HEK293 (cell line): ENCODE measurements at regions not wholly inside any gene's neighbourhood (a gene's known extent, or its start where the extent isn't known, plus 50 kb on each side); places are given as distances from the start of the nearest gene placed in this dataset.

ENCODE experiments used
- CTCF ChIA-PET: fragments of 350-600 bp; formaldehyde crosslinking; extraction: SDS; loops from one replicate; lab custom pipeline; 2021; ENCODE audit warnings: antibody characterized with exemption; lab: Yijun Ruan, JAX
- POLR2A ChIA-PET: fragments of 300-600 bp; formaldehyde crosslinking; extraction: SDS; loops from one replicate; lab custom pipeline; 2020; ENCODE audit warnings: antibody characterized with exemption, inconsistent platforms; lab: Yijun Ruan, JAX
- H3K27ac ChIP-seq: fragments of 200-500 bp; sonication (Bioruptor generic); 2 replicates; pipeline ENCODE4 v1.5.1; 2014; ENCODE audit warnings: low read depth, low read length, control low read depth, inconsistent platforms; ENCODE audit errors: extremely low read depth
- H3K36me3 ChIP-seq, 2 experiments: fragments of 200-500 bp in 1 of 2; sonication (Bioruptor generic) in 1 of 2; 1 replicate in 1 of 2; 2 replicates in 1 of 2; pipeline ENCODE4 v1.5.1; 2014 to 2017; ENCODE audit warnings: inconsistent platforms in 2 of 2, low read length in 2 of 2; ENCODE audit not compliant: control insufficient read depth in 2 of 2, insufficient read depth in 1 of 2
- H3K4me1 ChIP-seq: fragments of 200-500 bp; sonication (Bioruptor generic); 2 replicates; pipeline ENCODE4 v1.5.1; 2014; ENCODE audit warnings: mild to moderate bottlenecking, low read length, inconsistent platforms; ENCODE audit not compliant: control insufficient read depth, insufficient read depth
- H3K4me3 ChIP-seq: 2 replicates; pipeline ENCODE4 v1.5.1; 2011; ENCODE audit warnings: low read depth, mild to moderate bottlenecking, control low read depth, low read length, moderate library complexity
- H3K9me3 ChIP-seq: fragments of 200-500 bp; sonication (Bioruptor generic); 2 replicates; pipeline ENCODE4 v1.5.1; 2014; ENCODE audit warnings: low read depth, low read length, inconsistent platforms; ENCODE audit not compliant: control insufficient read depth, insufficient read depth
- ZNF138 ChIP-seq: fragments of 450-650 bp; formaldehyde crosslinking; IDR thresholded peaks from 2 replicates; pipeline ENCODE4 v1.5.1; 2016; ENCODE audit warnings: missing biosample characterization, missing genetic modification characterization, borderline replicate concordance
- ZNF157 ChIP-seq: fragments of 450-650 bp; formaldehyde crosslinking; IDR thresholded peaks from 2 replicates; pipeline ENCODE4 v1.5.1; 2016; ENCODE audit warnings: missing biosample characterization, missing genetic modification characterization
- ZNF221 ChIP-seq: fragments of 450-650 bp; formaldehyde crosslinking; IDR thresholded peaks from 2 replicates; pipeline ENCODE4 v1.5.1; 2017; ENCODE audit warnings: missing biosample characterization, missing genetic modification characterization, borderline replicate concordance
- ZNF366 ChIP-seq: fragments of 450-650 bp; formaldehyde crosslinking; conservative IDR thresholded peaks from 2 replicates; pipeline ENCODE4 v1.5.1; 2016; ENCODE audit warnings: missing biosample characterization, missing genetic modification characterization
- ZNF610 ChIP-seq: fragments of 450-650 bp; formaldehyde crosslinking; IDR thresholded peaks from 2 replicates; pipeline ENCODE4 v1.5.1; 2016; ENCODE audit warnings: missing biosample characterization, missing genetic modification characterization, borderline replicate concordance
- ZNF664 ChIP-seq: fragments of 450-650 bp; formaldehyde crosslinking; IDR thresholded peaks from 2 replicates; pipeline ENCODE4 v1.5.1; 2016; ENCODE audit warnings: missing biosample characterization, missing genetic modification characterization
- ZNF768 ChIP-seq: fragments of 450-650 bp; formaldehyde crosslinking; IDR thresholded peaks from 2 replicates; pipeline ENCODE4 v1.5.1; 2018; ENCODE audit warnings: missing biosample characterization, mild to moderate bottlenecking, missing genetic modification characterization
- TF ChIP-seq, protein P1 (sequence below): fragments of 450-650 bp; formaldehyde crosslinking; IDR thresholded peaks from 2 replicates; pipeline ENCODE4 v1.5.1; 2017; ENCODE audit warnings: missing biosample characterization, missing genetic modification characterization
- TF ChIP-seq, protein P2 (sequence below): fragments of 450-650 bp; formaldehyde crosslinking; IDR thresholded peaks from 2 replicates; pipeline ENCODE4 v1.5.1; 2016; ENCODE audit warnings: missing biosample characterization, missing genetic modification characterization
- TF ChIP-seq, protein P3 (sequence below): fragments of 450-650 bp; formaldehyde crosslinking; IDR thresholded peaks from 2 replicates; pipeline ENCODE4 v1.5.1; 2016; ENCODE audit warnings: missing biosample characterization, missing genetic modification characterization, low read depth

DNA sequence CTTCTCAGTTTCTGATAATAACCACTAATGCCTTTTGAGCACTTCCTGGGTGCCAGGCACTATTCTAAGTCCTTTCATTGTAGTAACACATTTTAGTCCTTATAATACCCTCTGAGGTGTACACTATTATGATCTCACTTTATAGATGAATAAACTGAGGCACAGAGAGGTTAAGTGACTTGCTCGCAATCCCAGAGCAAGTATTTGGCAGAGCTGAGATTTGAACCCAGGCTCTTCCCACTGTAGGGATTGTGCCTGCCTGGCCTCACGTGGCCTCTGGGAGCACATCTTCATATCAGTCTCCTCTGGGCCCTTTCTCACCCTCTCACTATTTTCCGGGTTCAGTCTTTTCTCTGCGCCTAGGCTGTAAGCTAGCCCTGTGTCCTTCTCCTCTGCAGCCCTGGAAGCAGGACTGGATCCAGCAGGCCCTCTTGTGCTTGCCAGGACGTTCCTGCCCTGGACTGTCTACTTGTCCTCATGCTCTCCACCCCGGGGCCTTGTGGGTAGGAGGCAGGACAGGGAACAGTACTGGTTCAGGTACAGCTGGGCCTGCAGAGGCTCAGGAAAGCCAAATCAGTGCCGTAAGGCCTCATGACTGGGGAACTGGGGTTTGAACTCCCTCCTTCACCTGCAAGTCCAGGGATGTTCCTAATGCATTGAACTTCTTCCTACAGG, 139.6 kb downstream of the VEGFA start:
- H3K4me3 ChIP-seq = no peak overlapping the region
- CTCF ChIA-PET = interaction anchor here (0.6 kb wide), 1 partner anchor 23 kb away, joined by 3 read pairs; no protein-coding TSS in a partner anchor
- H3K4me1 ChIP-seq = no peaks in the 10 kb centered on the region; the same call in 1 of the 2 replicates
- H3K9me3 ChIP-seq = no peaks in the 10 kb centered on the region
- H3K27ac ChIP-seq = no peak overlapping the region
- no peaks in the 10 kb centered on the region for H3K36me3 ChIP-seq
- no peak for TF ChIP-seq ZNF610 (tag by site-specific recombination)
- TF ChIP-seq ZNF768 = peak; percentile 51; the same call in 1 of the 2 replicates
- POLR2A ChIA-PET = no interaction called here

DNA sequence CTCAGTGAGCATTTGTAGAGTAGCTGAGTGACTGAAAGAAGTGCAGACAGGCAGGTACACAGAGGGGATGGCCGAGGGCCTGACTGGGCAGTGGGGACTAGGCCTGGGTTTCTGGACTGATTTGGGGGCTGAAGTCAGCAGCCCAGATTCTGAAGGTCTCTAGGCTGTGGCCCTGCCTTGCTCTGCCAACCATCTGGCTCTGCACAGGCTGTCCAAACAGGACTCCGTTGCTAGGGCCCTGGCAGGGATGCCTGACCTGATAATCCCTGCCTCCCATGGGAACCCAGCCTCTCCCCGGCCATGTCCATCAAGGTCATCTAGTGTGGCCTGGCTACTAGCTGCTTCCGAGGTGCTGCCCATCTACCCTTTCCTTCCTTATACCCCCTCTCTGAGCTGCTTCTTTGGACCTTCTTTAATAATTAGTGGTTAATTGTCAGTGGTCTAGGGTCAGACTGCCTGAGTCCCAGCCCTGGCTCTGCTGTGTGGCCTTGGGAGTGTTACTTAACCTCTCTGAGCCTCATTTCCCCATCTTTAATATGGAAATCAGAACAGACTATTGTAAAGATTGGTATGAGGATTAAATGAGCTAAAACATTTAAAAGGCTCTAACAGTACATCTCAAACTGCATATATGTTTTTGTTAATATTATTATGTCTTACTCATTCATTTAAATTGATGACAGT, 137.9 kb downstream of the VEGFA start:
- no peak overlapping the region for H3K27ac ChIP-seq
- H3K9me3 ChIP-seq = no peaks in the 10 kb centered on the region
- H3K36me3 ChIP-seq = no peaks in the 10 kb centered on the region
- H3K4me3 ChIP-seq = no peak overlapping the region
- no peak for TF ChIP-seq ZNF138 (tag by site-specific recombination)
- TF ChIP-seq, protein P1, sequence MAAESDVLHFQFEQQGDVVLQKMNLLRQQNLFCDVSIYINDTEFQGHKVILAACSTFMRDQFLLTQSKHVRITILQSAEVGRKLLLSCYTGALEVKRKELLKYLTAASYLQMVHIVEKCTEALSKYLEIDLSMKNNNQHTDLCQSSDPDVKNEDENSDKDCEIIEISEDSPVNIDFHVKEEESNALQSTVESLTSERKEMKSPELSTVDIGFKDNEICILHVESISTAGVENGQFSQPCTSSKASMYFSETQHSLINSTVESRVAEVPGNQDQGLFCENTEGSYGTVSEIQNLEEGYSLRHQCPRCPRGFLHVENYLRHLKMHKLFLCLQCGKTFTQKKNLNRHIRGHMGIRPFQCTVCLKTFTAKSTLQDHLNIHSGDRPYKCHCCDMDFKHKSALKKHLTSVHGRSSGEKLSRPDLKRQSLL (tag by site-specific recombination) = no peak
- peak; percentile 80 for TF ChIP-seq ZNF768
- no peaks in the 10 kb centered on the region; the same call in 1 of the 2 replicates for H3K4me1 ChIP-seq
- ChIA-PET POLR2A (no interaction called here), CTCF (interaction anchor here (0.5 to 1.4 kb wide), 4 partner anchors 18 to 190 kb away, joined by 3 to 4 read pairs (median 3); no protein-coding TSS in a partner anchor)

DNA sequence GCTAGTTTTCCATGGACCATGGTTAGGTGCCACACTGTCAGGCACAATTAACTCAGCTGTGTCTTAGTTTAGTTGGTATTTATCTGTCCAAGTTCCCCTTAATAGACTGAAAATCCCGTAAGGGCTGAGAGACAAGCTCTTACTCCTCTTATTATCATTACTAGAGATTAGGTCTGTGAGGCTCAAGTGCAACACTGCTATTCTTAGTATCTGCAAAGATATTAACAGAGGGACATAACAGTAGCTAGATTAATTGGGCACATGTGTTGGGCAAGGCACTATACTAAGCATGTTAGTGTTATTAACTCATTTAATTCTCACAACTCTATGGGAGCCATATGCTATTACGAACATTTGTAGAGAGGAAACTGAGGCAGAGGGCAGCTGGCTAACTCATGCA, 137.3 kb downstream of the VEGFA start:
- TF ChIP-seq, protein P2, sequence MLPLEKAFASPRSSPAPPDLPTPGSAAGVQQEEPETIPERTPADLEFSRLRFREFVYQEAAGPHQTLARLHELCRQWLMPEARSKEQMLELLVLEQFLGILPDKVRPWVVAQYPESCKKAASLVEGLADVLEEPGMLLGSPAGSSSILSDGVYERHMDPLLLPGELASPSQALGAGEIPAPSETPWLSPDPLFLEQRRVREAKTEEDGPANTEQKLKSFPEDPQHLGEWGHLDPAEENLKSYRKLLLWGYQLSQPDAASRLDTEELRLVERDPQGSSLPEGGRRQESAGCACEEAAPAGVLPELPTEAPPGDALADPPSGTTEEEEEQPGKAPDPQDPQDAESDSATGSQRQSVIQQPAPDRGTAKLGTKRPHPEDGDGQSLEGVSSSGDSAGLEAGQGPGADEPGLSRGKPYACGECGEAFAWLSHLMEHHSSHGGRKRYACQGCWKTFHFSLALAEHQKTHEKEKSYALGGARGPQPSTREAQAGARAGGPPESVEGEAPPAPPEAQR (tag by site-specific recombination) = no peak
- peak; percentile 70 for TF ChIP-seq ZNF664 (tag by site-specific recombination)
- Histone ChIP-seq H3K36me3 (no peaks in the 10 kb centered on the region), H3K4me3 (no peak overlapping the region), H3K27ac (no peak overlapping the region), H3K4me1 (no peaks in the 10 kb centered on the region; the same call in 1 of the 2 replicates), H3K9me3 (no peaks in the 10 kb centered on the region)
- ChIA-PET POLR2A (no interaction called here), CTCF (interaction anchor here (0.7 to 1.4 kb wide), 3 partner anchors 18 to 134 kb away, joined by 3 read pairs; no protein-coding TSS in a partner anchor)

DNA sequence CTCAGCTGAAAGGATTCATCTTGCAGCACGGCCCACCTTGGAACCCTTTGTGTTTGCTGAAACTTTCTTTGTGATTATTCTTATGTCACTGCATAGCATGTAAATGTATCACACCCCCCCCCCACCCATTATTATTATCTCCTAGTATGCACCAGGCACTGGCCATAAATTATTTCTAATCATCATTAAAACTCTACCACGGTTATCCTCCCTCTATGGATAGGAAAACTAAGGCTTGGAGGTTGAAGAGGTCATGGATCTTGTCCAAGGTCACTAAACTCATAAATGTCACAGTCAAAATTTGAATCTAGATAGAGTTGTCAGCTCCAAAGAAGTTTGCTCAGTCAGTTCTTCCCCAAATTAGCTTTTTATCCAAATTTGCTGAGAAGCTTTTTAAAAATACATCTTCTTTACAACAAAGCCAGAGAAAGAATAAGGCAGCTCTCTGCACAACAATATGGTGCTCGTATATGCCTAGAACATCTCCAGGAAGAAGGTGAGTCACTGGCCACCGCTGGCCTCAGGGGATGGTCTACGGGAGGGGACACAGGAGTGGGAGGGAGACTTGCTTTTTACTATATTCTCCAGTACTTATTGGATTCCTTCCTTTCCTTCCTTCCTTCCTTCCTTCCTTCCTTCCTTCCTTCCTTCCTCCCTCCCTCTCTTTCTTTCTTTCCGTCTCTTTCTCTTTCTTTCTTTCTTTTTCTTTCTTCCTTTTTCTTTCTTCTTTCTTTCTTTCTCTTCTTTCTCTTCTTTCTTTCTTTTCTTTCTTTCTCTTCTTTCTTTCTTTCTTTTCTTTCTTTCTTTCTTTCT, 134.5 kb downstream of the VEGFA start:
- H3K27ac ChIP-seq = no peak overlapping the region
- no peak for TF ChIP-seq ZNF221 (tag by site-specific recombination)
- peak; percentile 95 for TF ChIP-seq ZNF366 (tag by site-specific recombination)
- TF ChIP-seq ZNF157 (tag by site-specific recombination) = no peak
- TF ChIP-seq, protein P3, sequence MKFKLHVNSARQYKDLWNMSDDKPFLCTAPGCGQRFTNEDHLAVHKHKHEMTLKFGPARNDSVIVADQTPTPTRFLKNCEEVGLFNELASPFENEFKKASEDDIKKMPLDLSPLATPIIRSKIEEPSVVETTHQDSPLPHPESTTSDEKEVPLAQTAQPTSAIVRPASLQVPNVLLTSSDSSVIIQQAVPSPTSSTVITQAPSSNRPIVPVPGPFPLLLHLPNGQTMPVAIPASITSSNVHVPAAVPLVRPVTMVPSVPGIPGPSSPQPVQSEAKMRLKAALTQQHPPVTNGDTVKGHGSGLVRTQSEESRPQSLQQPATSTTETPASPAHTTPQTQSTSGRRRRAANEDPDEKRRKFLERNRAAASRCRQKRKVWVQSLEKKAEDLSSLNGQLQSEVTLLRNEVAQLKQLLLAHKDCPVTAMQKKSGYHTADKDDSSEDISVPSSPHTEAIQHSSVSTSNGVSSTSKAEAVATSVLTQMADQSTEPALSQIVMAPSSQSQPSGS (tag by site-specific recombination) = no peak
- no peaks in the 10 kb centered on the region for H3K36me3 ChIP-seq
- POLR2A ChIA-PET = no interaction called here
- CTCF ChIA-PET = interaction anchor here (0.6 kb wide), 2 partner anchors 30 to 255 kb away, joined by 3 to 7 read pairs; no protein-coding TSS in a partner anchor
- H3K4me3 ChIP-seq = no peak overlapping the region
- H3K9me3 ChIP-seq = no peaks in the 10 kb centered on the region
- no peaks in the 10 kb centered on the region; the same call in 1 of the 2 replicates for H3K4me1 ChIP-seq
